GM12873 (cell line): ENCODE measurements at regions not wholly inside any gene's neighbourhood (a gene's known extent, or its start where the extent isn't known, plus 50 kb on each side); places are given as distances from the start of the nearest gene placed in this dataset.

ENCODE experiments used
- TF ChIP-seq, protein P1 (sequence below): IDR thresholded peaks from 2 replicates; pipeline ENCODE4 v1.5.1; 2012; ENCODE audit warnings: low read depth, mild to moderate bottlenecking, moderate library complexity, low read length, control low read depth; ENCODE audit not compliant: insufficient read depth; ENCODE audit errors: missing control alignments

DNA sequence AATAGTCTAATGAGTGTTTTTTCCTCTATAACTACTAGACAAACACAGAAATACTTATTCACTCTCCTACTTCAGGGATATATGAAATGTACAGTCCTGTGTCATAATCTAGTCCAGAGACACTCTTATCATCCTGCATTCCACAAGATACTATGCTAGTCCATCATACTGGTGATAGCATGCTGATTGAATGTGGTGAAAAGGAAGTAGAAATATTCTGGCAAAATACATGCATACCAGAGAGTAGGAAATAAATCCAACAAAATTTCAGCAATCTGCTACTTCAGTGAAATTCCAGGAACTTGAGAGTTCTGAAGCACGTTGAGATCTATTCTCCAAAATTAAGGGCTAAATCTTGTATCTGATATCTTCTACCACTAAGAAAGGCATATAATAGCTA, 353.9 kb downstream of the PID1 start:
- TF ChIP-seq, protein P1, sequence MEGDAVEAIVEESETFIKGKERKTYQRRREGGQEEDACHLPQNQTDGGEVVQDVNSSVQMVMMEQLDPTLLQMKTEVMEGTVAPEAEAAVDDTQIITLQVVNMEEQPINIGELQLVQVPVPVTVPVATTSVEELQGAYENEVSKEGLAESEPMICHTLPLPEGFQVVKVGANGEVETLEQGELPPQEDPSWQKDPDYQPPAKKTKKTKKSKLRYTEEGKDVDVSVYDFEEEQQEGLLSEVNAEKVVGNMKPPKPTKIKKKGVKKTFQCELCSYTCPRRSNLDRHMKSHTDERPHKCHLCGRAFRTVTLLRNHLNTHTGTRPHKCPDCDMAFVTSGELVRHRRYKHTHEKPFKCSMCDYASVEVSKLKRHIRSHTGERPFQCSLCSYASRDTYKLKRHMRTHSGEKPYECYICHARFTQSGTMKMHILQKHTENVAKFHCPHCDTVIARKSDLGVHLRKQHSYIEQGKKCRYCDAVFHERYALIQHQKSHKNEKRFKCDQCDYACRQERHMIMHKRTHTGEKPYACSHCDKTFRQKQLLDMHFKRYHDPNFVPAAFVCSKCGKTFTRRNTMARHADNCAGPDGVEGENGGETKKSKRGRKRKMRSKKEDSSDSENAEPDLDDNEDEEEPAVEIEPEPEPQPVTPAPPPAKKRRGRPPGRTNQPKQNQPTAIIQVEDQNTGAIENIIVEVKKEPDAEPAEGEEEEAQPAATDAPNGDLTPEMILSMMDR, result no peak

DNA sequence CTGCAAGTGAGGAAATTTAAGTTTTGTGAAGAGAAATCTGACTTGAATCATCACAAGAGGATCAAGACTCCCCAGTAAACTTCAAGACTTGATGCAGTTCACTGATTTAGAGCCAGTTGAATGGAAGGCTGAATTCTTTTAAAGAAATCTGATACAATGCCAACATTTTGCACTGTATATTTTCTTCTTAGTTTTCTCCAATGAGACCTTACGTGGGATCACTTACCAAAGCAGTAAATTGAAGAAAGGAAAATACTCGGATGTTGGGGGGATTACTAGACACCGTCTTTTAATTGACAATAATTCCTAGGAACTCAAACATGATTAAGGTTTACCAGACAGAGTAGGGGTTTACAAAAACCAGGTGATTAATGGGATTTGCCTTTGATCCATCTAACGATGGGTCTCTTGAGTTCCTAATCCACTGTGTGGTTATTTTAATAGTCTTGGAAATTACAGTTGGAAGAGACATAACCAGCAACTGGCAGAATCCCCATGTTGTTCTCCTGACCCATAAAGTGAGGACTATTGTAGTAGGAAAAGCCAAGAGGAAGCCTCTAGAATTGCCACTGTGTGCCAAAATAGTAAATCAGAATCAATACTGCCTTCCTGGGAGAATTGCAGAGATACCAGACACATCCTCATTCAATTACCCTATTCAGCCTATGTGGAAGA, 354.5 kb downstream of the PID1 start:
- TF ChIP-seq, protein P1, result no peak

DNA sequence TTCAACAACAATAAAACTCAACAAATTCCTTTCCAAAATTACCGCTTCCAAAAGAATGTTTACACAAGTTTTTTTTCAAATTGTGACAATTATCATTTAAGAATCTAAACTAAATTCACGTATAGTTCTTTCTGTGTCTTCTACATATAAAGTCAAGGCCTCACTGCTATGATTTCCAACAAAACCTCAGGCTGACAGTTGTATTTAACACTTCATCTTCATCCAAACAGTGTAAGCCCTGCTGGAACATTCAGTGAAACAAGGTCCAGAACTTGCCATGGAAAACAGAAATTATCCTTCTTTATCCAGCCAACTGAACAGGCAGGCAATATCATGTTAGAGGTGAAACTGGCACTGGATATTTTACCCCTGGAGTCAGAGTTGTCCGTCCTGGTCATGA, 357.9 kb downstream of the PID1 start:
- TF ChIP-seq, protein P1, result no peak

DNA sequence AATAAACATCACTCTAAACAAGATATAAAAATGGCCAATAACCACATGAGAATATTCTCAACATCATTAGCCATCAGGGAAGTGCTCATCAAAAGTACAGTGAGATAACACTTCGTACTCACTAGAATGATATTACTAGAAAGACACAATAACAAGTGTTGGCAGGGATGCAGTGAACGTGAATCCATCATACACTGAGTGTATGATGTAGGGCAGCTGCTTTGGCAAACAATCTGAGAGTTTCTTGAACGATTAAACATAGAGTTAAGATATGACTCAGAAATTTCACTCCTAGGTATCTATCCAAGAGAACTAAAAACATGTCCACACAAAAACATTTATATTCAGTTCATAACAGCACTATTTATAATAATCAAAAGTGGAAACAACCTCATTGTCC, 368.9 kb downstream of the PID1 start:
- TF ChIP-seq, protein P1, result no peak

DNA sequence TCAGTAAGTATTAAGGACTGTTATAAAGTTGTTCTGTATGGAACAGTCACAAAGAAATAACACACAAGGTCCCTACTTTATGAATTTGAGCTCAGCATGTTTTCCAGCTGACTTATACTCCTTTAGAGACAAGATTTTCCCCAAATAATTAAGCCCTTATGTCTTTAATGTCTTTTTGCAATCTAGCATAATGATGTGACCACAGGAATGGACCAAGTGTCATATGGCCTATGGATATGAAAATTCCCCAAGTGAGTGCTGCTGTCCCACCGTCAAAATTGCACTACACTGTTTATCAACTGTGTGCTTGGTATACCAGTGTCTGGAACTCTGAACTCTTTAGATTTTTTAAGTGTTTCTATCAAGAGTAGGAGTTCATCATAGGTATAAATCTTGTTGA, 369.6 kb downstream of the PID1 start:
- TF ChIP-seq, protein P1, result no peak

DNA sequence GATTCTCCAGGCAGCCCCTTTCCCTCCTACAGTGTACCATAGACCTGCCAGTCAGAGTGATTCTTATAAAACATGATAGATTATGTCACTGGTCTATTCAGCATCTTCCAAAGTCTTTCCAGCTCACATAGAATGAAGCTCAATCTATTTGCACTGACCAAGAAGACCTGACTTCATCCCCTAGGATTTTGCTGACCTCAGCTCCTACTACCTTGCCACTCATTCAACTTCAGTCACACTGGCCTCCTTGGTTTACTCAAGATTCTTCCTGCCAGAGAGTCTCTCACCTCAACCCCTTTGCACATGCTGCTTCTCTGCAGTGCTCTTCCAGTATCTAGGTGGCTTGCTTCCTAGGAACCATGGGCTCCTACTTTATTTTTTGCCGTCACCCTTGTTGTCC, 392.9 kb downstream of the PID1 start:
- TF ChIP-seq, protein P1, result no peak

DNA sequence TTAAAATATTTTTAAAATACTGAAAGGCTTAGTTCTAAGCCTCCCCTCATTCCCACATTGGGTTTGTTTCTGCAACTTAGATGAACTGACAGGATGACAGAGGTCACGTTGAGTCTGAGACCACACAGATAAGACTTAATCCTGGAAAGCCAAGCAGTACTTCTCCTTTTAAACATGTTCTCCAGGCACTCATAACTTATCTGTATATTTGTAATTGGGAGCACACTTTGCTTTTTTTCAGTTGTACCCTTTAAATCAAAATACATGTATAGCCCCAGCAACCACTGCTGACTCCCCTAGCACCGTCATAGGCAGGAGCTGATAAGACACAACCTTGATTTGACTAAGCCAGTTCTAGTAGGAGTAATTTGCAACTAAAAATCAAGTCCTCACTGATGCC, 394.8 kb downstream of the PID1 start:
- TF ChIP-seq, protein P1, result no peak
